ENCODE measurements at regions not wholly inside any gene's neighbourhood (a gene's known extent, or its start where the extent isn't known, plus 50 kb on each side); places are given as distances from the start of the nearest gene placed in this dataset.

GRCh38 chr21:19256934-19257660 lies 853.5 kb upstream of the TMPRSS15 start:
- DNase-seq: no peak

- no peak for DNase-seq
Observed at GRCh38 chr21:19261731-19262376, 858.3 kb upstream of the TMPRSS15 start.

GRCh38 chr21:19266636-19267035 lies 863.1 kb upstream of the TMPRSS15 start:
- DNase-seq: no peak

- no peak for DNase-seq
Observed at GRCh38 chr21:19268686-19269085, 865.1 kb upstream of the TMPRSS15 start.

- DNase-seq: no peak
Observed at GRCh38 chr21:19275065-19275464, 871.5 kb upstream of the TMPRSS15 start.

GRCh38 chr21:19276665-19277064 lies 873.1 kb upstream of the TMPRSS15 start:
- DNase-seq: no peak

- DNase-seq: no peak
Observed at GRCh38 chr21:19286876-19287275, 883.3 kb upstream of the TMPRSS15 start.

GRCh38 chr21:19290328-19290727 lies 886.7 kb upstream of the TMPRSS15 start:
- no peak for DNase-seq

- DNase-seq: no peak
Observed at GRCh38 chr21:19320291-19320690, 916.7 kb upstream of the TMPRSS15 start.

- DNase-seq: no peak
Observed at GRCh38 chr21:19321688-19322087, 918.1 kb upstream of the TMPRSS15 start.

- DNase-seq: no peak
Observed at GRCh38 chr21:19322360-19322759, 918.8 kb upstream of the TMPRSS15 start.

GRCh38 chr21:19326531-19327319 lies 923.1 kb upstream of the TMPRSS15 start:
- peak; percentile 46 for DNase-seq

GRCh38 chr21:19328954-19329353 lies 925.4 kb upstream of the TMPRSS15 start:
- DNase-seq: no peak

- no peak for DNase-seq
Observed at GRCh38 chr21:19340303-19340702, 936.7 kb upstream of the TMPRSS15 start.

- DNase-seq: no peak
Observed at GRCh38 chr21:19340954-19341353, 937.4 kb upstream of the TMPRSS15 start.

- DNase-seq: no peak
Observed at GRCh38 chr21:19343711-19344110, 940.1 kb upstream of the TMPRSS15 start.

GRCh38 chr21:19350286-19350685 lies 946.7 kb upstream of the TMPRSS15 start:
- DNase-seq: no peak

GRCh38 chr21:19353256-19353655 lies 949.7 kb upstream of the TMPRSS15 start:
- DNase-seq: no peak

GRCh38 chr21:19368944-19369343 lies 965.4 kb upstream of the TMPRSS15 start:
- no peak for DNase-seq

GRCh38 chr21:19392390-19392789 lies 988.8 kb upstream of the TMPRSS15 start:
- DNase-seq: no peak

- no peak for DNase-seq
Observed at GRCh38 chr21:19400223-19400770, 996.7 kb upstream of the TMPRSS15 start.

- DNase-seq: no peak
Observed at GRCh38 chr21:19402870-19403269, 999.3 kb upstream of the TMPRSS15 start.

GRCh38 chr21:19405326-19405725 lies 1001.7 kb upstream of the TMPRSS15 start:
- no peak for DNase-seq
